ENCODE measurements at regions not wholly inside any gene's neighbourhood (a gene's known extent, or its start where the extent isn't known, plus 50 kb on each side); places are given as distances from the start of the nearest gene placed in this dataset.

DNA sequence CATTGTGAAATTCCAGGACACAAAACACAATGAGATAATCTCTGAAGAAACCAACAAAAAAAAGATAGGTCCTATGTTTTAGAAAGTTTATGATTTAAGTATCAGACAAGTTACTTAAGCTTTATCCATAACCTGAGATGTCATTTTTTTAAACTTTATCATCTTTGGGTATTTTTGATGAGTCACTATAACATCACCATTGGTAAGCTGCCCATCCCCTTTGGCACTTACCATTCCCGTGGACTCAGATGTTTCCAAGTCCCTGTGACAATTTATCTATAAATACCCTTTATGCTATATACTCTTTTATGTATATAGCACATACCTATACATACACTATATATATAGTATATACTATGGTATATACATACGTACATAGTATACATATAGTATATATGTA is 198.9 kb upstream of the GEMIN8 start:
- no peak for DNase-seq (ENCODE audit: extremely low spot score)
- no peaks in the 10 kb centered on the region for H3K4me1 ChIP-seq
- H3K36me3 ChIP-seq, result no peaks in the 10 kb centered on the region
- H3K4me3 ChIP-seq, result no peak overlapping the region
- peaks cover 0 to 5% (median 0%) of the 10 kb centered on the region in 4 donors for H3K9me3 ChIP-seq
- intact Hi-C loops (cut with DNase I), result no loop called here
- H3K27me3 ChIP-seq, result no peaks in the 10 kb centered on the region
- 53% methylated on average over 2 of the region's 2 CpGs for WGBS
- no peak overlapping the region for H3K27ac ChIP-seq (replicated peaks in 1 of 4)
- TF ChIP-seq CTCF (IDR thresholded peaks at IDR 0.05) (no peak), EP300 (IDR thresholded peaks at IDR 0.05) (no peak), POLR2A (IDR thresholded peaks at IDR 0.05; ENCODE audit: low read depth) (no peak), POLR2AphosphoS5 (IDR thresholded peaks at IDR 0.05) (no peak)

GRCh38 chrX:14220386-14220944 is 190.8 kb upstream of the GEMIN8 start:
- H3K27me3 ChIP-seq, result no peaks in the 10 kb centered on the region
- no peaks in the 10 kb centered on the region for H3K36me3 ChIP-seq
- no peak overlapping the region for H3K27ac ChIP-seq (replicated peaks in 1 of 4)
- DNase-seq (ENCODE audit: extremely low spot score), result no peak
- WGBS, result 59% methylated on average over 4 of the region's 4 CpGs
- intact Hi-C loops (cut with DNase I), result no loop called here
- H3K4me1 ChIP-seq, result no peaks in the 10 kb centered on the region
- H3K4me3 ChIP-seq, result no peak overlapping the region
- no peaks in the 10 kb centered on the region for H3K9me3 ChIP-seq
- TF ChIP-seq EP300 (IDR thresholded peaks at IDR 0.05) (no peak), POLR2AphosphoS5 (IDR thresholded peaks at IDR 0.05) (no peak), POLR2A (IDR thresholded peaks at IDR 0.05; ENCODE audit: low read depth) (no peak)

DNA sequence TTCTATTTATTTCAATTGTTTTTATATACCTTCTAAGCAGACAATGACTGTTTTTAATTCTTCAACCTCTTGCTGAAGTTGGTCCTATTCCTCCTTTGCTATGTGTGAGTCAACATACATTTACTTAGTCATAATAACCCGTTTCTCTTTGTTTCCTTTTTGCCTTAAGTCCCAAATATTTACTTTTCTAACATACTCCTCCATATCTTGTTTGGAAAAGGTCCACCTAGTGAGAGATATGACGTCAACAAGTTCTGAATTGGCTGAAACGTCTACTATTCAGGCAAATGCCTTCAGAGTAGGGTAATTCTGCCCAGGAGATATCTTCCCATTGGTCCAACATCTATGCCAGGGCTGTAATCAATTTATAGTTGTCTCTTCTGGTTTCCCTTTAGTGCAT is 179.3 kb upstream of the GEMIN8 start:
- Histone ChIP-seq H3K9me3 (peaks cover 0 to 12% (median 0%) of the 10 kb centered on the region in 4 donors), H3K27ac (replicated peaks in 1 of 4) (no peak overlapping the region), H3K4me1 (no peaks in the 10 kb centered on the region), H3K27me3 (no peaks in the 10 kb centered on the region), H3K4me3 (no peak overlapping the region), H3K36me3 (no peaks in the 10 kb centered on the region)
- 33% methylated on average over 3 of the region's 3 CpGs for WGBS
- no peak for DNase-seq (ENCODE audit: extremely low spot score)
- no peak for TF ChIP-seq POLR2AphosphoS5 (IDR thresholded peaks at IDR 0.05)
- no peak for TF ChIP-seq EP300 (IDR thresholded peaks at IDR 0.05)
- no peak for TF ChIP-seq POLR2A (IDR thresholded peaks at IDR 0.05; ENCODE audit: low read depth)
- no peak for TF ChIP-seq CTCF (IDR thresholded peaks at IDR 0.05)
- intact Hi-C loops (cut with DNase I), result no loop called here

- Histone ChIP-seq H3K9me3 (no peaks in the 10 kb centered on the region), H3K27ac (replicated peaks in 1 of 4) (no peak overlapping the region), H3K4me1 (no peaks in the 10 kb centered on the region), H3K27me3 (no peaks in the 10 kb centered on the region), H3K36me3 (no peaks in the 10 kb centered on the region), H3K4me3 (no peak overlapping the region)
- intact Hi-C loops (cut with DNase I), result no loop called here
- WGBS, result 85% methylated on average over 1 of the region's 1 CpG
- TF ChIP-seq CTCF (IDR thresholded peaks at IDR 0.05) (no peak), POLR2A (IDR thresholded peaks at IDR 0.05; ENCODE audit: low read depth) (no peak), EP300 (IDR thresholded peaks at IDR 0.05) (no peak), POLR2AphosphoS5 (IDR thresholded peaks at IDR 0.05) (no peak)
- DNase-seq (ENCODE audit: extremely low spot score), result no peak
Observed at GRCh38 chrX:14194711-14195110, 165.0 kb upstream of the GEMIN8 start.

DNA sequence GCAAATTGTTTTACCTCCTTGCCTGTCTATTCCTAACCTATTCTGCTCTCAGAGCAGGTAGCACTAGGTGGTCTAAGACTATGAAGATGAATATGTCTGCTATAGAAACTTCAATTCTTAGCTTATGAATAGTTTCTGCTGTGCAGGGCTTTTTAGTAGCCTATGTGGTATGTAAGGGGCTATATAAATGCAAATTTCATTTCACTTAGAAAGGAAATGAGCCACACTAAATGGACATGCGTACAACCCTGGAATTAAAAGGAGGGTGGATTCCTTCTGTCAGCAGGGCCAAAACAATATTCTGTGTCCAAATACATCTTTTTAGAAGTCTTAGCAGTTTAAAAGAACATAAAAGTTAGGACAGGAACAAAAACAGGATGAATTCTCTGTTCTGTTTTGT is 163.9 kb upstream of the GEMIN8 start:
- TF ChIP-seq POLR2AphosphoS5 (IDR thresholded peaks at IDR 0.05), result no peak
- no peak for TF ChIP-seq POLR2A (IDR thresholded peaks at IDR 0.05; ENCODE audit: low read depth)
- TF ChIP-seq EP300 (IDR thresholded peaks at IDR 0.05), result no peak
- TF ChIP-seq CTCF (IDR thresholded peaks at IDR 0.05), result no peak
- Histone ChIP-seq H3K4me1 (no peaks in the 10 kb centered on the region), H3K9me3 (peaks cover 0 to 3% (median 0%) of the 10 kb centered on the region in 4 donors), H3K27me3 (no peaks in the 10 kb centered on the region), H3K4me3 (no peak overlapping the region), H3K27ac (replicated peaks in 1 of 4) (no peak overlapping the region), H3K36me3 (no peaks in the 10 kb centered on the region)
- WGBS, result 93% methylated on average over 1 of the region's 1 CpG
- intact Hi-C loops (cut with DNase I), result no loop called here
- DNase-seq (ENCODE audit: extremely low spot score), result no peak

All from esophagus muscularis mucosa (tissue), 4 donors.